GM12878 (cell line): ENCODE measurements at regions not wholly inside any gene's neighbourhood (a gene's known extent, or its start where the extent isn't known, plus 50 kb on each side); places are given as distances from the start of the nearest gene placed in this dataset.

Experiments
- ATAC-seq: fragments of 200-7000 bp; cut with Tn5 transposase; 3 replicates; pipeline ENCODE4 v1.9.1; 2020; ENCODE audit warnings: mild to moderate bottlenecking, moderate library complexity
- BruUV-seq: library from RNA; stranded (reverse); fragments of 400-500 nt; replicated peaks from 2 replicates; lab custom pipeline; 2021; lab: Mats Ljungman, UMichigan
- CTCF ChIA-PET: fragments of 300-600 bp; sonication (Branson Sonifier 250); formaldehyde crosslinking; extraction: SDS; loops from one replicate; lab custom pipeline; 2021; ENCODE audit warnings: inconsistent platforms; lab: Yijun Ruan, JAX
- POLR2A ChIA-PET: fragments of 350-600 bp; formaldehyde crosslinking; extraction: SDS; loops from one replicate; lab custom pipeline; 2021; ENCODE audit warnings: inconsistent platforms; lab: Charles Lee
- RAD21 ChIA-PET: fragments of 300-600 bp; sonication (Branson Sonifier 250); formaldehyde crosslinking; loops from one replicate; lab custom pipeline; 2023; ENCODE audit warnings: antibody characterized with exemption; ENCODE audit not compliant: unreplicated experiment; lab: Charles Lee
- SMC1A ChIA-PET: fragments of 300-600 bp; sonication (Branson Sonifier 250); formaldehyde crosslinking; loops from one replicate; lab custom pipeline; 2023; ENCODE audit not compliant: unreplicated experiment, uncharacterized antibody; lab: Charles Lee
- DNase-seq: peaks from one replicate; pipeline ENCODE4 v3.0.0-alpha.2; 2011; ENCODE audit warnings: low read depth, low spot score
- FAIRE-seq: peaks from 3 replicates; lab custom pipeline; 2011; peaks lifted over from hg19 to GRCh38; lab: Jason Lieb, UNC
- H2AFZ ChIP-seq: 2 replicates; pipeline ENCODE4 v1.6.0; 2011; ENCODE audit warnings: low read depth, low read length, control low read depth; ENCODE audit not compliant: control insufficient read depth
- H3K27ac ChIP-seq: 2 replicates; pipeline ENCODE4 v1.5.1; 2011; ENCODE audit warnings: control low read depth; ENCODE audit not compliant: control insufficient read depth, insufficient read depth
- H3K27me3 ChIP-seq, 2 experiments: replicated peaks in 1 of 2; 2 replicates each; pipeline versions ENCODE4 v1.6.0 to v1.6.1; 2011; ENCODE audit warnings: low read length in 1 of 2; ENCODE audit not compliant: control insufficient read depth in 2 of 2, insufficient read depth in 2 of 2
- H3K36me3 ChIP-seq, 2 experiments: 2 replicates each; pipeline ENCODE4 v1.5.1; 2011; ENCODE audit warnings: low read length in 1 of 2; ENCODE audit not compliant: control insufficient read depth in 2 of 2, insufficient read depth in 2 of 2
- H3K4me1 ChIP-seq: 2 replicates; pipeline ENCODE4 v1.6.1; 2011; ENCODE audit warnings: mild to moderate bottlenecking, low read length, moderate library complexity, mixed read lengths; ENCODE audit not compliant: control insufficient read depth, insufficient read depth
- H3K4me2 ChIP-seq: 2 replicates; pipeline ENCODE4 v1.6.0; 2011; ENCODE audit warnings: control low read depth; ENCODE audit not compliant: control insufficient read depth, insufficient read depth
- H3K4me3 ChIP-seq: fragments of 200-600 bp; sonication (generic); 2 replicates; pipeline ENCODE4 v1.5.1; 2016
- H3K79me2 ChIP-seq: 2 replicates; pipeline ENCODE4 v1.6.0; 2011; ENCODE audit warnings: low read length; ENCODE audit not compliant: control insufficient read depth, insufficient read depth
- H3K9ac ChIP-seq: 2 replicates; pipeline ENCODE4 v1.8.0; 2011; ENCODE audit warnings: low read length, control low read depth, mixed read lengths; ENCODE audit not compliant: control insufficient read depth, insufficient read depth
- H3K9me3 ChIP-seq: replicated peaks from 3 replicates; pipeline ENCODE4 v1.5.1; 2011; ENCODE audit warnings: mild to moderate bottlenecking, low read length; ENCODE audit not compliant: control insufficient read depth, insufficient read depth
- H4K20me1 ChIP-seq: 2 replicates; pipeline ENCODE4 v1.6.0; 2011; ENCODE audit not compliant: control insufficient read depth, insufficient read depth
- BACH1 ChIP-seq: fragments of 450-650 bp; IDR thresholded peaks from 2 replicates; pipeline ENCODE4 v1.6.1; 2017; ENCODE audit warnings: mild to moderate bottlenecking, borderline replicate concordance
- BMI1 ChIP-seq: fragments of 450-650 bp; IDR thresholded peaks from 2 replicates; pipeline ENCODE4 v1.6.1; 2016; ENCODE audit warnings: mild to moderate bottlenecking, moderate library complexity, borderline replicate concordance
- NRF1 ChIP-seq: conservative IDR thresholded peaks from 2 replicates; pipeline ENCODE4 v1.6.1; 2011; ENCODE audit warnings: mild to moderate bottlenecking, low read depth, low read length, improper control_type of control experiment
- POLR2A ChIP-seq: IDR thresholded peaks from 2 replicates; pipeline ENCODE4 v1.6.1; 2011; ENCODE audit warnings: low read depth, mild to moderate bottlenecking, low read length
- TCF12 ChIP-seq: IDR thresholded peaks from 2 replicates; pipeline ENCODE4 v1.6.1; 2011; ENCODE audit warnings: low read depth, mild to moderate bottlenecking, low read length
- WGBS: methylation state at CpG from one replicate; pipeline ENCODE4 v1.1.6; 2016; ENCODE audit warnings: low lambda C conversion rate; ENCODE audit not compliant: insufficient replicate concordance, insufficient coverage; ENCODE audit errors: missing lambda C conversion rate; 5-methylcytosine and 5-hydroxymethylcytosine counted together
- in situ Hi-C: fragments of 300-500 bp; cut with MboI; formaldehyde crosslinking; loops from 9 replicates; pipeline ENCODE4 v1.14.3; 2018; ENCODE audit warnings: mixed read lengths
- intact Hi-C: fragments of 100-400 bp; cut with micrococcal nuclease; formaldehyde crosslinking; loops from one replicate; pipeline ENCODE4 v1.14.2; 2022; ENCODE audit not compliant: unreplicated experiment
- TF ChIP-seq, protein P1 (sequence below): fragments of 450-650 bp; IDR thresholded peaks from 2 replicates; pipeline ENCODE4 v1.6.1; 2018; ENCODE audit warnings: borderline replicate concordance, mild to moderate bottlenecking; ENCODE audit not compliant: partially characterized antibody
- TF ChIP-seq, protein P2 (sequence below): IDR thresholded peaks from 2 replicates; pipeline ENCODE4 v1.6.1; 2012; ENCODE audit warnings: low read depth, low read length, improper control_type of control experiment
- TF ChIP-seq, protein P3 (sequence below): fragments of 450-650 bp; IDR thresholded peaks from 2 replicates; pipeline ENCODE4 v1.6.1; 2017; ENCODE audit warnings: antibody characterized with exemption, mild to moderate bottlenecking, moderate library complexity
- TF ChIP-seq, protein P4 (sequence below): IDR thresholded peaks from 2 replicates; pipeline ENCODE4 v1.6.1; 2012; ENCODE audit warnings: low read depth, low read length, improper control_type of control experiment

DNA sequence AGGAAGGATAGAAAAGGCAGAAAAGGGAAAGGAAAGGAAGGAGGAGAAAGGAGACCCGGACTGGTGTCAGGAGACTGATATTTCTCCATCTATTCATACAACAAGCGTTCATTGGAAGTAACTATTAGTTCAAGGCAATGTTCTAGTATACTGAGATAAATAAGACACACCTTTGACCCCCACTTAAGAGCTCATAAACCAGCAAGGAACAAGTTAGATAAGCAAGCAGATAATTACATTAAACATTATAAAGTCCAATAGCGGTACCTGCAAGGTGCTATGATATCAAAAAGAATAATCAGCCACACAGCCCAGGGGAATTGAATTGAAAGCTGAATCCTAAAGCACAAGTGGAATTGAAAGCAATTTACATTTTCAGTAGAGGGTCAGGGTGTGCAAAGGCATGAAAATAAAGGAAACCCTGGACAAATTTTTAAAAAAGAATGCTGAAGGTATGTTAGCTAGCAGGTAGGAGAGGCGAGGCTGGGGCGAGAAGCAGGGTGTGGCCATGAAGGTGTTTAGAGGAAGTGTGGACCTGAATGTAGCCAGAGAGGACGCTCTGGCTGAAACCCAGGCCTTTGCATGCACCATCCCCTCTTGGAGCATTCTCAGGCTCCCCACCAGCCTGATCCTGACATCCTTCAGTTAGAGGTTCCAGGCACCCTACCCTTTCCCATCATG is 200.0 kb downstream of the SETD4 start:
- RAD21 ChIA-PET, result no interaction called here
- SMC1A ChIA-PET, result no interaction called here
- H3K4me3 ChIP-seq, result no peak overlapping the region
- no peak overlapping the region for H3K9ac ChIP-seq
- intact Hi-C loops (no loop called here), in situ Hi-C loops (no loop called here)
- WGBS, result 33% methylated on average over 6 of the region's 6 CpGs
- POLR2A ChIA-PET, result no interaction called here
- no peaks in the 10 kb centered on the region for H3K79me2 ChIP-seq
- H4K20me1 ChIP-seq, result no peaks in the 10 kb centered on the region
- no peaks in the 10 kb centered on the region for H3K4me1 ChIP-seq
- H3K36me3 ChIP-seq, result no peaks in the 10 kb centered on the region
- FAIRE-seq, result no peak
- no TSS peak for BruUV-seq
- no peak for DNase-seq
- CTCF ChIA-PET, result no interaction called here
- ATAC-seq, result no peak
- no peak overlapping the region for H3K27ac ChIP-seq
- no peaks in the 10 kb centered on the region for H3K9me3 ChIP-seq
- H2AFZ ChIP-seq, result no peak overlapping the region
- TF ChIP-seq BACH1, result no peak
- TF ChIP-seq, protein P1, sequence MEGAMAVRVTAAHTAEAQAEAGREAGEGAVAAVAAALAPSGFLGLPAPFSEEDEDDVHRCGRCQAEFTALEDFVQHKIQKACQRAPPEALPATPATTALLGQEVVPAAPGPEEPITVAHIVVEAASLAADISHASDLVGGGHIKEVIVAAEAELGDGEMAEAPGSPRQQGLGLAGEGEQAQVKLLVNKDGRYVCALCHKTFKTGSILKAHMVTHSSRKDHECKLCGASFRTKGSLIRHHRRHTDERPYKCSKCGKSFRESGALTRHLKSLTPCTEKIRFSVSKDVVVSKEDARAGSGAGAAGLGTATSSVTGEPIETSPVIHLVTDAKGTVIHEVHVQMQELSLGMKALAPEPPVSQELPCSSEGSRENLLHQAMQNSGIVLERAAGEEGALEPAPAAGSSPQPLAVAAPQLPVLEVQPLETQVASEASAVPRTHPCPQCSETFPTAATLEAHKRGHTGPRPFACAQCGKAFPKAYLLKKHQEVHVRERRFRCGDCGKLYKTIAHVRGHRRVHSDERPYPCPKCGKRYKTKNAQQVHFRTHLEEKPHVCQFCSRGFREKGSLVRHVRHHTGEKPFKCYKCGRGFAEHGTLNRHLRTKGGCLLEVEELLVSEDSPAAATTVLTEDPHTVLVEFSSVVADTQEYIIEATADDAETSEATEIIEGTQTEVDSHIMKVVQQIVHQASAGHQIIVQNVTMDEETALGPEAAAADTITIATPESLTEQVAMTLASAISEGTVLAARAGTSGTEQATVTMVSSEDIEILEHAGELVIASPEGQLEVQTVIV, result no peak
- TF ChIP-seq, protein P2, sequence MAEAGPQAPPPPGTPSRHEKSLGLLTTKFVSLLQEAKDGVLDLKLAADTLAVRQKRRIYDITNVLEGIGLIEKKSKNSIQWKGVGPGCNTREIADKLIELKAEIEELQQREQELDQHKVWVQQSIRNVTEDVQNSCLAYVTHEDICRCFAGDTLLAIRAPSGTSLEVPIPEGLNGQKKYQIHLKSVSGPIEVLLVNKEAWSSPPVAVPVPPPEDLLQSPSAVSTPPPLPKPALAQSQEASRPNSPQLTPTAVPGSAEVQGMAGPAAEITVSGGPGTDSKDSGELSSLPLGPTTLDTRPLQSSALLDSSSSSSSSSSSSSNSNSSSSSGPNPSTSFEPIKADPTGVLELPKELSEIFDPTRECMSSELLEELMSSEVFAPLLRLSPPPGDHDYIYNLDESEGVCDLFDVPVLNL, result no peak
- TF ChIP-seq, protein P3, sequence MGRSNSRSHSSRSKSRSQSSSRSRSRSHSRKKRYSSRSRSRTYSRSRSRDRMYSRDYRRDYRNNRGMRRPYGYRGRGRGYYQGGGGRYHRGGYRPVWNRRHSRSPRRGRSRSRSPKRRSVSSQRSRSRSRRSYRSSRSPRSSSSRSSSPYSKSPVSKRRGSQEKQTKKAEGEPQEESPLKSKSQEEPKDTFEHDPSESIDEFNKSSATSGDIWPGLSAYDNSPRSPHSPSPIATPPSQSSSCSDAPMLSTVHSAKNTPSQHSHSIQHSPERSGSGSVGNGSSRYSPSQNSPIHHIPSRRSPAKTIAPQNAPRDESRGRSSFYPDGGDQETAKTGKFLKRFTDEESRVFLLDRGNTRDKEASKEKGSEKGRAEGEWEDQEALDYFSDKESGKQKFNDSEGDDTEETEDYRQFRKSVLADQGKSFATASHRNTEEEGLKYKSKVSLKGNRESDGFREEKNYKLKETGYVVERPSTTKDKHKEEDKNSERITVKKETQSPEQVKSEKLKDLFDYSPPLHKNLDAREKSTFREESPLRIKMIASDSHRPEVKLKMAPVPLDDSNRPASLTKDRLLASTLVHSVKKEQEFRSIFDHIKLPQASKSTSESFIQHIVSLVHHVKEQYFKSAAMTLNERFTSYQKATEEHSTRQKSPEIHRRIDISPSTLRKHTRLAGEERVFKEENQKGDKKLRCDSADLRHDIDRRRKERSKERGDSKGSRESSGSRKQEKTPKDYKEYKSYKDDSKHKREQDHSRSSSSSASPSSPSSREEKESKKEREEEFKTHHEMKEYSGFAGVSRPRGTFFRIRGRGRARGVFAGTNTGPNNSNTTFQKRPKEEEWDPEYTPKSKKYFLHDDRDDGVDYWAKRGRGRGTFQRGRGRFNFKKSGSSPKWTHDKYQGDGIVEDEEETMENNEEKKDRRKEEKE, result no peak
- TF ChIP-seq NRF1, result no peak
- no peak for TF ChIP-seq POLR2A
- no peak for TF ChIP-seq TCF12
- no peak for TF ChIP-seq BMI1
- TF ChIP-seq, protein P4, sequence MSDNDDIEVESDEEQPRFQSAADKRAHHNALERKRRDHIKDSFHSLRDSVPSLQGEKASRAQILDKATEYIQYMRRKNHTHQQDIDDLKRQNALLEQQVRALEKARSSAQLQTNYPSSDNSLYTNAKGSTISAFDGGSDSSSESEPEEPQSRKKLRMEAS, result no peak
- peaks cover 0 to 2% of the 10 kb centered on the region in 2 experiments; a peak in 1 of 4 replicates for H3K27me3 ChIP-seq
- no peak overlapping the region for H3K4me2 ChIP-seq
